ENCODE measurements at regions not wholly inside any gene's neighbourhood (a gene's known extent, or its start where the extent isn't known, plus 50 kb on each side); places are given as distances from the start of the nearest gene placed in this dataset.
A peak's percentile ranks its signal among the peaks of the same experiment; 100 is the strongest.

DNA sequence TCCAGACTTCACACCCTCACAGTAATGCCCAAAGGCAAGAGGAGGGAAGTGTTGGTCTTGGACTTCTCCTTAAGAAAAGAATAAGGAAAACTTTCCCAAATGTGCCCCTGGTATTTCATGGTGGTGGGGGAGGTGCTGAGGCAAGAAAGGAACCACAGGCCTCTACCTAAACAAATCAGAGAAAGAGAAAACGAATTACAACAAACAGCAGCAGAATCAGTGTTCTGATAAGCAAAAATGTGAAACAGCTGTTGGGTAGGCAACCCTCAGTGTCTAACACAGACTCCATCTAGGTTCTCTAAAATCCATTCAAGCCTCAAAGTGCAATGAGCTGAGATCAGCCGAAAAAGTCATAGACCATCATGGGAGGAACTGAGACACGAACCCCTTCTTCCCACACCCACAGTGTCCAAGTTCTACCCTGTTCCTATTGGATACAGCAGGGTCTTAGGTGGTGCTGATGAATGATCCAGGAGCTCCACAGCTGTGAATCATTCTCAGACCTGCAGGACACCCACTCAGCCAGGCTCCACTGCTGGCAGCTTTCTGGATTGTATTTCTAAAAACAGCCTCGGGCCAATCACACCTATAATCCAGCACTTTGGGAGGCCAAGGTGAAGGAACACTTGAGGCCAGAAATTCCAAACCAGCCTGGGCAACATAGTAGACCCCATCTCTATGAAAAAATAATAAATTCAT is 149.1 kb downstream of the PLPP3 start:
- no peak overlapping the region for H3K4me3 ChIP-seq (ENCODE audit: low read depth, low read length)
- TF ChIP-seq, protein P1, sequence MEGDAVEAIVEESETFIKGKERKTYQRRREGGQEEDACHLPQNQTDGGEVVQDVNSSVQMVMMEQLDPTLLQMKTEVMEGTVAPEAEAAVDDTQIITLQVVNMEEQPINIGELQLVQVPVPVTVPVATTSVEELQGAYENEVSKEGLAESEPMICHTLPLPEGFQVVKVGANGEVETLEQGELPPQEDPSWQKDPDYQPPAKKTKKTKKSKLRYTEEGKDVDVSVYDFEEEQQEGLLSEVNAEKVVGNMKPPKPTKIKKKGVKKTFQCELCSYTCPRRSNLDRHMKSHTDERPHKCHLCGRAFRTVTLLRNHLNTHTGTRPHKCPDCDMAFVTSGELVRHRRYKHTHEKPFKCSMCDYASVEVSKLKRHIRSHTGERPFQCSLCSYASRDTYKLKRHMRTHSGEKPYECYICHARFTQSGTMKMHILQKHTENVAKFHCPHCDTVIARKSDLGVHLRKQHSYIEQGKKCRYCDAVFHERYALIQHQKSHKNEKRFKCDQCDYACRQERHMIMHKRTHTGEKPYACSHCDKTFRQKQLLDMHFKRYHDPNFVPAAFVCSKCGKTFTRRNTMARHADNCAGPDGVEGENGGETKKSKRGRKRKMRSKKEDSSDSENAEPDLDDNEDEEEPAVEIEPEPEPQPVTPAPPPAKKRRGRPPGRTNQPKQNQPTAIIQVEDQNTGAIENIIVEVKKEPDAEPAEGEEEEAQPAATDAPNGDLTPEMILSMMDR (IDR thresholded peaks at IDR 0.05; ENCODE audit: insufficient read depth, low read depth, low read length) = no peak
- peak; percentile 8 for DNase-seq (ENCODE audit: low read depth)

- TF ChIP-seq, protein P1 (IDR thresholded peaks at IDR 0.05; ENCODE audit: insufficient read depth, low read depth, low read length) = no peak
- H3K4me3 ChIP-seq (ENCODE audit: low read depth, low read length) = no peak overlapping the region
- DNase-seq (ENCODE audit: low read depth) = peak; percentile 57
Observed at GRCh38 chr1:56429288-56429687, 150.1 kb downstream of the PLPP3 start.

- DNase-seq (ENCODE audit: low read depth) = no peak
- TF ChIP-seq, protein P1 (IDR thresholded peaks at IDR 0.05; ENCODE audit: insufficient read depth, low read depth, low read length) = no peak
- H3K4me3 ChIP-seq (ENCODE audit: low read depth, low read length) = no peak overlapping the region
Observed at GRCh38 chr1:56426587-56427381, 152.6 kb downstream of the PLPP3 start.

GRCh38 chr1:56425494-56426037 is 153.8 kb downstream of the PLPP3 start:
- TF ChIP-seq, protein P1 (IDR thresholded peaks at IDR 0.05; ENCODE audit: insufficient read depth, low read depth, low read length) = no peak
- H3K4me3 ChIP-seq (ENCODE audit: low read depth, low read length) = no peak overlapping the region
- no peak for DNase-seq (ENCODE audit: low read depth)

- TF ChIP-seq, protein P1 (IDR thresholded peaks at IDR 0.05; ENCODE audit: insufficient read depth, low read depth, low read length) = no peak
- H3K4me3 ChIP-seq (ENCODE audit: low read depth, low read length) = no peak overlapping the region
- DNase-seq (ENCODE audit: low read depth) = peak; percentile 23
Observed at GRCh38 chr1:56424744-56425493, 154.4 kb downstream of the PLPP3 start.

- DNase-seq (ENCODE audit: low read depth) = no peak
- H3K4me3 ChIP-seq (ENCODE audit: low read depth, low read length) = no peak overlapping the region
- TF ChIP-seq, protein P1 (IDR thresholded peaks at IDR 0.05; ENCODE audit: insufficient read depth, low read depth, low read length) = no peak
Observed at GRCh38 chr1:56423716-56424115, 155.6 kb downstream of the PLPP3 start.
